Neuronal stem cell (in vitro differentiated cells): ENCODE measurements at regions not wholly inside any gene's neighbourhood (a gene's known extent, or its start where the extent isn't known, plus 50 kb on each side); places are given as distances from the start of the nearest gene placed in this dataset.
"Not testable (repeated sequence)": the region's sequence is repeated elsewhere in the genome, so short reads cannot be mapped to it uniquely, and the experiment has no call there.

ENCODE experiments used
- DNase-seq: peaks from one replicate; pipeline ENCODE4 v3.0.0-alpha.2; 2013; ENCODE audit warnings: low spot score
- H2AFZ ChIP-seq: one replicate; pipeline ENCODE4 v1.6.1; 2013; ENCODE audit warnings: mild to moderate bottlenecking, low read length, inconsistent platforms
- H2AK5ac ChIP-seq: 2 replicates; pipeline ENCODE4 v1.6.1; 2013; ENCODE audit warnings: low read depth, mild to moderate bottlenecking, inconsistent platforms, low read length, moderate library complexity, mixed read lengths
- H2BK120ac ChIP-seq: 2 replicates; pipeline ENCODE4 v1.6.1; 2013; ENCODE audit warnings: low read depth, mild to moderate bottlenecking, inconsistent platforms, low read length, moderate library complexity, mixed read lengths
- H2BK12ac ChIP-seq: one replicate; pipeline ENCODE4 v1.6.1; 2013; ENCODE audit warnings: low read length, inconsistent platforms
- H2BK15ac ChIP-seq: 2 replicates; pipeline ENCODE4 v1.6.1; 2013; ENCODE audit warnings: mild to moderate bottlenecking, low read length, inconsistent platforms, mixed read lengths
- H2BK5ac ChIP-seq: one replicate; pipeline ENCODE4 v1.6.1; 2013; ENCODE audit warnings: inconsistent platforms, mild to moderate bottlenecking, low read length, moderate library complexity
- H3K14ac ChIP-seq: one replicate; pipeline ENCODE4 v1.6.1; 2013; ENCODE audit warnings: low read length, inconsistent platforms
- H3K18ac ChIP-seq: 2 replicates; pipeline ENCODE4 v1.6.1; 2013; ENCODE audit warnings: low read length, inconsistent platforms
- H3K23ac ChIP-seq: 2 replicates; pipeline ENCODE4 v1.6.1; 2013; ENCODE audit warnings: low read depth, mild to moderate bottlenecking, mixed read lengths, low read length, inconsistent platforms; ENCODE audit not compliant: poor library complexity
- H3K27ac ChIP-seq: replicated peaks from 3 replicates; pipeline ENCODE4 v1.5.1; 2013; ENCODE audit warnings: low read length, inconsistent platforms
- H3K27me3 ChIP-seq, 3 experiments: 2 replicates each; pipeline ENCODE4 v1.6.1; 2013; ENCODE audit warnings: low read length in 3 of 3, mild to moderate bottlenecking in 2 of 3, inconsistent platforms in 1 of 3, low read depth in 1 of 3, mixed read lengths in 1 of 3, moderate library complexity in 1 of 3; ENCODE audit not compliant: control insufficient read depth in 3 of 3, insufficient read depth in 3 of 3
- H3K36me3 ChIP-seq, 2 donors: replicated peaks in 1 of 2; 2 replicates each; pipeline ENCODE4 v1.6.1; 2013; ENCODE audit warnings: low read length in 2 of 2; ENCODE audit not compliant: control insufficient read depth in 2 of 2, insufficient read depth in 2 of 2
- H3K4ac ChIP-seq: 2 replicates; pipeline ENCODE4 v1.6.1; 2013; ENCODE audit warnings: inconsistent platforms, mild to moderate bottlenecking, low read length, moderate library complexity
- H3K4me1 ChIP-seq, 2 donors: 1 replicate in 1 of 2; 2 replicates in 1 of 2; pipeline ENCODE4 v1.6.1; 2013; ENCODE audit warnings: low read length in 2 of 2, low read depth in 1 of 2; ENCODE audit not compliant: control insufficient read depth in 2 of 2, insufficient read depth in 1 of 2
- H3K4me2 ChIP-seq: one replicate; pipeline ENCODE4 v1.6.1; 2013; ENCODE audit warnings: mild to moderate bottlenecking, low read length, inconsistent platforms; ENCODE audit not compliant: insufficient read depth, poor library complexity, severe bottlenecking
- H3K4me3 ChIP-seq, 2 donors: 2 replicates each; pipeline ENCODE4 v1.5.1; 2013; ENCODE audit warnings: low read length in 2 of 2, mild to moderate bottlenecking in 2 of 2, inconsistent platforms in 1 of 2, moderate library complexity in 1 of 2
- H3K79me1 ChIP-seq: one replicate; pipeline ENCODE4 v1.6.1; 2013; ENCODE audit warnings: low read depth, mild to moderate bottlenecking, inconsistent platforms, low read length, moderate library complexity
- H3K9ac ChIP-seq: one replicate; pipeline ENCODE4 v1.6.1; 2013; ENCODE audit warnings: mild to moderate bottlenecking, low read depth, low read length, inconsistent platforms; ENCODE audit not compliant: poor library complexity
- H3K9me3 ChIP-seq, 2 donors: replicated peaks in 1 of 2; 2 replicates each; pipeline versions ENCODE3 to v1.6.1; 2013; ENCODE audit warnings: low read length in 2 of 2, mild to moderate bottlenecking in 2 of 2, inconsistent platforms in 1 of 2, low read depth in 1 of 2, mixed read lengths in 1 of 2, moderate library complexity in 1 of 2; ENCODE audit not compliant: control insufficient read depth in 2 of 2, insufficient read depth in 1 of 2
- H4K8ac ChIP-seq: one replicate; pipeline ENCODE4 v1.6.1; 2013; ENCODE audit warnings: low read depth, mild to moderate bottlenecking, inconsistent platforms, low read length, moderate library complexity
- H4K91ac ChIP-seq: one replicate; pipeline ENCODE4 v1.6.1; 2013; ENCODE audit warnings: low read length, low read depth, mild to moderate bottlenecking, inconsistent platforms; ENCODE audit not compliant: poor library complexity
- WGBS, 2 donors: extraction: QIAGEN DNeasy Blood & Tissue Kit; methylation state at CpG; one replicate each; pipeline ENCODE4 v1.1.7; 2013; ENCODE audit warnings: missing lambda C conversion rate in 2 of 2, mixed read lengths in 1 of 2; ENCODE audit not compliant: insufficient read length in 2 of 2, insufficient replicate concordance in 1 of 2; ENCODE audit errors: extremely low coverage in 2 of 2; 5-methylcytosine and 5-hydroxymethylcytosine counted together

- H2BK12ac ChIP-seq = no peak overlapping the region
- no peak overlapping the region for H2AFZ ChIP-seq
- no peak overlapping the region for H2BK120ac ChIP-seq
- H3K27ac ChIP-seq = no peak overlapping the region
- no peak overlapping the region for H3K9ac ChIP-seq
- no peaks in the 10 kb centered on the region for H3K36me3 ChIP-seq
- no peak overlapping the region for H4K91ac ChIP-seq
- no CpG with 5 or more reads among the region's 2 CpGs for WGBS, 2 donors
- no peaks in the 10 kb centered on the region for H3K4me1 ChIP-seq
- no peak overlapping the region for H2AK5ac ChIP-seq
- no peak for DNase-seq
- H3K27me3 ChIP-seq = no peaks in the 10 kb centered on the region
- H3K14ac ChIP-seq = no peak overlapping the region
- no peak overlapping the region for H3K4ac ChIP-seq
- H3K18ac ChIP-seq = no peak overlapping the region
- no peaks in the 10 kb centered on the region for H3K9me3 ChIP-seq
- H3K4me3 ChIP-seq = no peak overlapping the region
- H3K79me1 ChIP-seq = no peaks in the 10 kb centered on the region
- H2BK15ac ChIP-seq = no peak overlapping the region
- no peak overlapping the region for H3K23ac ChIP-seq
- H2BK5ac ChIP-seq = no peak overlapping the region
- H3K4me2 ChIP-seq = no peak overlapping the region
- H4K8ac ChIP-seq = no peak overlapping the region
Measured at GRCh38 chr1:157262422-157262821, 124.2 kb upstream of the ETV3 start.

DNA sequence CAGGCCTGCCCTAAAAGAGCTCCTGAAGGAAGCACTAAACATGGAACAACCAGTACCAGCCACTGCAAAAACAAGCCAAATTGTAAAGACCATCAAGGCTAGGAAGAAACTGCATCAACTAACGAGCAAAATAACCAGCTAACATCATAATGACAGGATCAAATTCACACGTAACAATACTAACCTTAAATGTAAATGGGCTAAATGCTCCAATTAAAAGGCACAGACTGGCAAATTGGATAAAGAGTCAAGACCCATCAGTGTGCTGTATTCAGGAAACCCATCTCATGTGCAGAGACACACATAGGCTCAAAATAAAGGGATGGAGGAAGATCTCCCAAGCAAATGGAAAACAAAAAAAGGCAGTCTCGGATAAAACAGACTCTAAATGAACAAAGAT lies 117.7 kb upstream of the ETV3 start:
- not testable (repeated sequence) for DNase-seq, H3K36me3 ChIP-seq, H3K9me3 ChIP-seq, H3K27me3 ChIP-seq, H2BK15ac ChIP-seq, H2BK5ac ChIP-seq, H4K8ac ChIP-seq, H2BK120ac ChIP-seq, H2AK5ac ChIP-seq, H3K9ac ChIP-seq, H3K4me2 ChIP-seq, H4K91ac ChIP-seq, H3K18ac ChIP-seq, H3K4me3 ChIP-seq, H2BK12ac ChIP-seq, H3K4ac ChIP-seq, H3K4me1 ChIP-seq, H3K23ac ChIP-seq, H3K14ac ChIP-seq, H3K27ac ChIP-seq, H2AFZ ChIP-seq, H3K79me1 ChIP-seq
- whole genome bisulfite sequencing, 2 donors = no CpG with 5 or more reads among the region's 3 CpGs

- H2AK5ac ChIP-seq, H3K18ac ChIP-seq, H3K27ac ChIP-seq, H3K23ac ChIP-seq, H4K91ac ChIP-seq, H4K8ac ChIP-seq, H2AFZ ChIP-seq, H2BK15ac ChIP-seq, H3K4ac ChIP-seq, H3K27me3 ChIP-seq, H3K79me1 ChIP-seq, DNase-seq, H2BK12ac ChIP-seq, H3K14ac ChIP-seq, H2BK120ac ChIP-seq, H3K4me1 ChIP-seq, H2BK5ac ChIP-seq, H3K36me3 ChIP-seq, H3K4me2 ChIP-seq, H3K4me3 ChIP-seq, H3K9ac ChIP-seq, H3K9me3 ChIP-seq: not testable (repeated sequence)
- WGBS, 2 donors = no CpG with 5 or more reads among the region's 3 CpGs
Measured at GRCh38 chr1:157254183-157254582, 116.0 kb upstream of the ETV3 start.

- H3K36me3 ChIP-seq = no peaks in the 10 kb centered on the region
- H3K9me3 ChIP-seq = peaks cover 0 to 2% of the 10 kb centered on the region in 2 donors
- H2AFZ ChIP-seq = no peak overlapping the region
- H3K4me1 ChIP-seq = no peaks in the 10 kb centered on the region
- H3K27me3 ChIP-seq = no peaks in the 10 kb centered on the region
- no peak for DNase-seq
- no peak overlapping the region for H4K8ac ChIP-seq
- H3K18ac ChIP-seq = no peak overlapping the region
- H2BK120ac ChIP-seq = no peak overlapping the region
- H3K4me3 ChIP-seq = no peak overlapping the region
- no peak overlapping the region for H3K27ac ChIP-seq
- H3K4ac ChIP-seq = no peak overlapping the region
- no peaks in the 10 kb centered on the region for H3K79me1 ChIP-seq
- H2BK12ac ChIP-seq = no peak overlapping the region
- H3K9ac ChIP-seq = no peak overlapping the region
- H2BK15ac ChIP-seq = no peak overlapping the region
- no peak overlapping the region for H4K91ac ChIP-seq
- no CpG with 5 or more reads among the region's 2 CpGs for WGBS, 2 donors
- no peak overlapping the region for H3K4me2 ChIP-seq
- no peak overlapping the region for H3K14ac ChIP-seq
- no peak overlapping the region for H2AK5ac ChIP-seq
- no peak overlapping the region for H3K23ac ChIP-seq
- H2BK5ac ChIP-seq = no peak overlapping the region
Measured at GRCh38 chr1:157252473-157252872, 114.3 kb upstream of the ETV3 start.
